H1 (cell line): ENCODE measurements at regions not wholly inside any gene's neighbourhood (a gene's known extent, or its start where the extent isn't known, plus 50 kb on each side); places are given as distances from the start of the nearest gene placed in this dataset.

ENCODE experiments used
- CTCF ChIA-PET: fragments of 300-600 bp; sonication (Branson Sonifier 250); formaldehyde crosslinking; loops from one replicate; lab custom pipeline; 2021; ENCODE audit not compliant: partially characterized antibody; lab: Charles Lee
- POLR2A ChIA-PET: fragments of 300-600 bp; sonication (Branson Sonifier 250); formaldehyde crosslinking; loops from one replicate; lab custom pipeline; 2021; ENCODE audit warnings: inconsistent platforms; ENCODE audit not compliant: partially characterized antibody; lab: Charles Lee
- DNase-seq, 2 experiments: peaks; one replicate each; pipeline versions ENCODE4 v3.0.0 to v3.0.0-alpha.2; 2010 to 2022; ENCODE audit warnings: low spot score in 2 of 2, low read depth in 1 of 2, mixed read lengths in 1 of 2
- FAIRE-seq: peaks from 2 replicates; lab custom pipeline; 2011; peaks lifted over from hg19 to GRCh38; lab: Jason Lieb, UNC
- H2AFZ ChIP-seq: 2 replicates; pipeline ENCODE4 v1.8.1; 2012; ENCODE audit warnings: low read length, inconsistent platforms
- H2AK5ac ChIP-seq: 2 replicates; pipeline ENCODE4 v1.6.1; 2013; ENCODE audit warnings: low read depth, low read length
- H2BK120ac ChIP-seq: replicated peaks from 2 replicates; pipeline ENCODE3; 2013; ENCODE audit warnings: low read depth, low read length, inconsistent platforms
- H2BK12ac ChIP-seq: 2 replicates; pipeline ENCODE4 v1.6.1; 2013; ENCODE audit warnings: low read depth, low read length
- H2BK15ac ChIP-seq: 2 replicates; pipeline ENCODE4 v1.6.1; 2013; ENCODE audit warnings: low read length
- H2BK20ac ChIP-seq: 2 replicates; pipeline ENCODE4 v1.6.1; 2013; ENCODE audit warnings: low read length
- H2BK5ac ChIP-seq: 2 replicates; pipeline ENCODE4 v1.6.1; 2013; ENCODE audit warnings: low read depth, low read length
- H3K14ac ChIP-seq: 2 replicates; pipeline ENCODE4 v1.6.1; 2013; ENCODE audit warnings: inconsistent platforms; ENCODE audit not compliant: insufficient read length
- H3K18ac ChIP-seq: 2 replicates; pipeline ENCODE4 v1.6.1; 2013; ENCODE audit warnings: low read length; ENCODE audit errors: extremely low read depth
- H3K23ac ChIP-seq: 2 replicates; pipeline ENCODE4 v1.6.1; 2013; ENCODE audit warnings: inconsistent platforms; ENCODE audit not compliant: insufficient read length
- H3K23me2 ChIP-seq: 2 replicates; pipeline ENCODE4 v1.6.1; 2013; ENCODE audit warnings: low read depth, low read length
- H3K27ac ChIP-seq: 2 replicates; pipeline ENCODE4 v1.6.1; 2011; ENCODE audit warnings: low read depth, low read length, inconsistent platforms
- H3K27me3 ChIP-seq, 4 experiments: replicated peaks in 1 of 4; 1 replicate in 1 of 4; 2 replicates in 3 of 4; pipeline versions ENCODE4 v1.6.1 to v1.8.1; 2011 to 2013; ENCODE audit warnings: low read length in 3 of 4, mild to moderate bottlenecking in 3 of 4, inconsistent platforms in 2 of 4, mixed read lengths in 2 of 4, moderate library complexity in 1 of 4; ENCODE audit not compliant: control insufficient read depth in 3 of 4, insufficient read depth in 3 of 4; ENCODE audit errors: extremely low read depth in 1 of 4
- H3K36me3 ChIP-seq, 4 experiments: 2 replicates each; pipeline versions ENCODE4 v1.6.1 to v1.8.1; 2011 to 2013; ENCODE audit warnings: mild to moderate bottlenecking in 4 of 4, low read length in 3 of 4, moderate library complexity in 2 of 4, control low read depth in 1 of 4, inconsistent platforms in 1 of 4; ENCODE audit not compliant: insufficient read depth in 4 of 4, control insufficient read depth in 2 of 4
- H3K4ac ChIP-seq: replicated peaks from 2 replicates; pipeline ENCODE3; 2013; ENCODE audit warnings: low read length, low read depth, mixed read lengths, inconsistent platforms; ENCODE audit not compliant: insufficient read length
- H3K4me1 ChIP-seq, 4 experiments: replicated peaks in 1 of 4; 1 replicate in 1 of 4; 2 replicates in 3 of 4; pipeline versions ENCODE4 v1.6.1 to v1.8.1; 2011 to 2013; ENCODE audit warnings: low read length in 3 of 4, inconsistent platforms in 2 of 4, mixed read lengths in 1 of 4; ENCODE audit not compliant: insufficient read depth in 4 of 4, control insufficient read depth in 3 of 4
- H3K4me2 ChIP-seq, 2 experiments: 2 replicates each; pipeline versions ENCODE4 v1.6.1 to v1.8.1; 2011 to 2013; ENCODE audit warnings: low read depth in 2 of 2, low read length in 2 of 2, control low read depth in 1 of 2, inconsistent platforms in 1 of 2, mild to moderate bottlenecking in 1 of 2; ENCODE audit not compliant: insufficient read depth in 1 of 2
- H3K4me3 ChIP-seq, 4 experiments: fragments of 200-600, 300-600 bp in 1 of 4; sonication (generic), shearing (Covaris generic), sonication (Bioruptor Twin) in 1 of 4; 2 replicates each; pipeline versions ENCODE4 v1.5.1 to v1.8.1; 2011 to 2016; ENCODE audit warnings: low read length in 4 of 4, low read depth in 3 of 4, control low read depth in 2 of 4, inconsistent platforms in 2 of 4, mild to moderate bottlenecking in 2 of 4, mixed read lengths in 1 of 4, moderate library complexity in 1 of 4; ENCODE audit not compliant: insufficient read depth in 2 of 4; ENCODE audit errors: extremely low read depth in 1 of 4
- H3K56ac ChIP-seq: replicated peaks from 2 replicates; pipeline ENCODE3; 2013; ENCODE audit warnings: low read depth, mild to moderate bottlenecking, mixed read lengths, low read length, inconsistent platforms; ENCODE audit not compliant: insufficient read length
- H3K79me1 ChIP-seq: 2 replicates; pipeline ENCODE4 v1.6.1; 2013; ENCODE audit warnings: low read depth, low read length, control low read depth
- H3K79me2 ChIP-seq, 2 experiments: 2 replicates each; pipeline versions ENCODE4 v1.6.1 to v1.8.1; 2012 to 2013; ENCODE audit warnings: low read length in 2 of 2, mild to moderate bottlenecking in 2 of 2, inconsistent platforms in 1 of 2; ENCODE audit not compliant: insufficient read depth in 2 of 2, control insufficient read depth in 1 of 2
- H3K9ac ChIP-seq, 4 experiments: replicated peaks in 1 of 4; 1 replicate in 1 of 4; 2 replicates in 3 of 4; pipeline versions ENCODE4 v1.6.1 to v1.8.1; 2011 to 2013; ENCODE audit warnings: low read depth in 3 of 4, low read length in 3 of 4, control low read depth in 2 of 4, mild to moderate bottlenecking in 2 of 4, moderate library complexity in 2 of 4, inconsistent platforms in 1 of 4; ENCODE audit errors: extremely low read depth in 1 of 4
- H3K9me3 ChIP-seq, 2 experiments: 2 replicates each; pipeline versions ENCODE4 v1.6.1 to v1.8.1; 2012 to 2013; ENCODE audit warnings: mild to moderate bottlenecking in 2 of 2, moderate library complexity in 2 of 2, control low read depth in 1 of 2, inconsistent platforms in 1 of 2, low read depth in 1 of 2, low read length in 1 of 2, mixed read lengths in 1 of 2; ENCODE audit not compliant: insufficient read depth in 2 of 2
- H4K20me1 ChIP-seq, 2 experiments: replicated peaks in 1 of 2; 2 replicates each; pipeline versions ENCODE3 to v1.8.1; 2011 to 2013; ENCODE audit warnings: inconsistent platforms in 2 of 2, low read length in 2 of 2, mild to moderate bottlenecking in 1 of 2; ENCODE audit not compliant: insufficient read depth in 2 of 2, control insufficient read depth in 1 of 2
- H4K5ac ChIP-seq: 2 replicates; pipeline ENCODE4 v1.6.1; 2013; ENCODE audit warnings: low read length, low read depth, mixed read lengths, inconsistent platforms; ENCODE audit not compliant: insufficient read length
- H4K8ac ChIP-seq: 2 replicates; pipeline ENCODE4 v1.8.0; 2013; ENCODE audit warnings: mild to moderate bottlenecking, moderate library complexity, low read length, inconsistent platforms; ENCODE audit not compliant: insufficient read depth; ENCODE audit errors: extremely low read depth
- H4K91ac ChIP-seq: replicated peaks from 2 replicates; pipeline ENCODE3; 2013; ENCODE audit warnings: low read length, mixed read lengths, inconsistent platforms; ENCODE audit not compliant: insufficient read length
- ASH2L ChIP-seq: fragments of 200-600, 300-600 bp; sonication (generic); IDR thresholded peaks from one replicate; pipeline ENCODE4 v1.7.1; 2017; ENCODE audit warnings: low read length
- BACH1 ChIP-seq: IDR thresholded peaks from 2 replicates; pipeline ENCODE4 v1.6.1; 2012; ENCODE audit warnings: low read length, improper control_type of control experiment
- CREB1 ChIP-seq: IDR thresholded peaks from 2 replicates; pipeline ENCODE4 v1.6.1; 2012; ENCODE audit warnings: inconsistent platforms
- EGR1 ChIP-seq: IDR thresholded peaks from 2 replicates; pipeline ENCODE4 v1.6.1; 2011; ENCODE audit warnings: low read depth, low read length, borderline replicate concordance
- JUND ChIP-seq: IDR thresholded peaks from 2 replicates; pipeline ENCODE4 v1.6.1; 2011; ENCODE audit warnings: mild to moderate bottlenecking, improper control_type of control experiment, low read length
- MAX ChIP-seq: IDR thresholded peaks from 2 replicates; pipeline ENCODE4 v1.6.1; 2012; ENCODE audit warnings: inconsistent platforms
- NANOG ChIP-seq: IDR thresholded peaks from 2 replicates; pipeline ENCODE4 v1.6.1; 2011; ENCODE audit warnings: low read length, low read depth, mild to moderate bottlenecking, inconsistent platforms; ENCODE audit not compliant: insufficient read depth, poor library complexity, severe bottlenecking
- PHF8 ChIP-seq: fragments of 200-600 bp; sonication (generic); conservative IDR thresholded peaks from 2 replicates; pipeline ENCODE4 v1.7.1; 2012; ENCODE audit warnings: low read depth, mild to moderate bottlenecking, inconsistent platforms, low read length, moderate library complexity
- POLR2AphosphoS5 ChIP-seq: IDR thresholded peaks from 2 replicates; pipeline ENCODE4 v1.6.1; 2011; ENCODE audit warnings: low read depth, low read length
- RAD21 ChIP-seq, 2 experiments: IDR thresholded peaks in 1 of 2; conservative IDR thresholded peaks in 1 of 2; 2 replicates each; pipeline ENCODE4 v1.6.1; 2011; ENCODE audit warnings: low read depth in 2 of 2, low read length in 2 of 2, improper control_type of control experiment in 1 of 2, inconsistent platforms in 1 of 2, mild to moderate bottlenecking in 1 of 2, moderate library complexity in 1 of 2
- RFX5 ChIP-seq: IDR thresholded peaks from 2 replicates; pipeline ENCODE4 v1.6.1; 2011; ENCODE audit warnings: low read depth, low read length, improper control_type of control experiment, borderline replicate concordance
- RNF2 ChIP-seq: fragments of 200-900, 300-1000 bp; sonication (generic); IDR thresholded peaks from 2 replicates; pipeline ENCODE4 v1.7.1; 2016; ENCODE audit warnings: borderline replicate concordance, low read depth, mild to moderate bottlenecking, antibody characterized with exemption, low read length; ENCODE audit not compliant: poor library complexity, severe bottlenecking; ENCODE audit errors: missing control alignments
- RXRA ChIP-seq: IDR thresholded peaks from 2 replicates; pipeline ENCODE4 v1.6.1; 2011; ENCODE audit warnings: low read depth, mild to moderate bottlenecking, low read length, moderate library complexity; ENCODE audit not compliant: insufficient read depth
- SAP30 ChIP-seq: fragments of 300-600 bp; sonication (generic); IDR thresholded peaks from 2 replicates; pipeline ENCODE4 v1.7.1; 2012; ENCODE audit warnings: low read length, moderate library complexity, mild to moderate bottlenecking, inconsistent platforms; ENCODE audit not compliant: insufficient read depth, insufficient replicate concordance
- SIX5 ChIP-seq: IDR thresholded peaks from 2 replicates; pipeline ENCODE4 v1.6.1; 2011; ENCODE audit warnings: mild to moderate bottlenecking, low read depth, low read length
- SP4 ChIP-seq: IDR thresholded peaks from 2 replicates; pipeline ENCODE4 v1.6.1; 2012; ENCODE audit warnings: low read length, inconsistent platforms

GRCh38 chr5:106134549-106134948, 1536.2 kb downstream of the EFNA5 start:
- H3K4me3 ChIP-seq = no peak overlapping the region
- H3K14ac ChIP-seq = no peak overlapping the region
- no peaks in the 10 kb centered on the region for H3K4me1 ChIP-seq
- no peaks in the 10 kb centered on the region for H4K20me1 ChIP-seq
- H2BK120ac ChIP-seq = no peak overlapping the region
- CTCF ChIA-PET = no interaction called here
- H2AFZ ChIP-seq = no peak overlapping the region
- no peak overlapping the region for H2BK5ac ChIP-seq
- no peak overlapping the region for H2BK20ac ChIP-seq
- no peak overlapping the region for H2BK12ac ChIP-seq
- no peaks in the 10 kb centered on the region for H3K79me2 ChIP-seq
- no peak overlapping the region for H4K5ac ChIP-seq
- H3K23me2 ChIP-seq = no peaks in the 10 kb centered on the region
- H3K9me3 ChIP-seq = no peaks in the 10 kb centered on the region
- FAIRE-seq (no peak), DNase-seq (no peak)
- H3K4me2 ChIP-seq = no peak overlapping the region
- H4K8ac ChIP-seq = no peak overlapping the region
- no peak overlapping the region for H3K9ac ChIP-seq
- H4K91ac ChIP-seq = no peak overlapping the region
- H3K18ac ChIP-seq = no peak overlapping the region
- H2AK5ac ChIP-seq = no peak overlapping the region
- no peaks in the 10 kb centered on the region for H3K27me3 ChIP-seq
- H3K4ac ChIP-seq = no peak overlapping the region
- H2BK15ac ChIP-seq = no peak overlapping the region
- no peaks in the 10 kb centered on the region for H3K79me1 ChIP-seq
- H3K23ac ChIP-seq = no peak overlapping the region
- no peak overlapping the region for H3K56ac ChIP-seq
- no peaks in the 10 kb centered on the region for H3K36me3 ChIP-seq
- no peak overlapping the region for H3K27ac ChIP-seq
- POLR2A ChIA-PET = no interaction called here
- TF ChIP-seq RAD21 (IDR thresholded peaks at IDR 0.05 in 1 of 2, conservative IDR thresholded peaks at IDR 0.05 in 1 of 2; ENCODE audit: low read depth in 2 of 2, low read length in 2 of 2) (no peak), SAP30 (no peak), RXRA (no peak), NANOG (no peak), RFX5 (no peak), JUND (no peak), RNF2 (no peak), CREB1 (no peak), MAX (no peak), PHF8 (no peak), SIX5 (no peak), SP4 (no peak), BACH1 (no peak), POLR2AphosphoS5 (no peak), ASH2L (no peak), EGR1 (no peak)
